IPS-18a (cell line): ENCODE measurements at regions not wholly inside any gene's neighbourhood (a gene's known extent, or its start where the extent isn't known, plus 50 kb on each side); places are given as distances from the start of the nearest gene placed in this dataset.

Experiments used
- H3K27ac ChIP-seq: one replicate; pipeline ENCODE4 v1.5.1; 2013; ENCODE audit warnings: low read length
- H3K27me3 ChIP-seq: one replicate; pipeline ENCODE4 v1.6.1; 2013; ENCODE audit warnings: mild to moderate bottlenecking, low read length; ENCODE audit not compliant: control insufficient read depth, insufficient read depth
- H3K36me3 ChIP-seq: one replicate; pipeline ENCODE4 v1.6.1; 2013; ENCODE audit warnings: low read depth, low read length; ENCODE audit not compliant: control insufficient read depth
- H3K4me1 ChIP-seq: one replicate; pipeline ENCODE4 v1.6.1; 2013; ENCODE audit warnings: low read depth, low read length; ENCODE audit not compliant: control insufficient read depth
- H3K4me3 ChIP-seq: one replicate; pipeline ENCODE4 v1.5.1; 2013; ENCODE audit warnings: low read length
- H3K9ac ChIP-seq: one replicate; pipeline ENCODE4 v1.6.1; 2013; ENCODE audit warnings: mild to moderate bottlenecking, low read length, moderate library complexity
- H3K9me3 ChIP-seq: one replicate; pipeline ENCODE4 v1.6.1; 2013; ENCODE audit warnings: low read depth, low read length; ENCODE audit not compliant: control insufficient read depth

DNA sequence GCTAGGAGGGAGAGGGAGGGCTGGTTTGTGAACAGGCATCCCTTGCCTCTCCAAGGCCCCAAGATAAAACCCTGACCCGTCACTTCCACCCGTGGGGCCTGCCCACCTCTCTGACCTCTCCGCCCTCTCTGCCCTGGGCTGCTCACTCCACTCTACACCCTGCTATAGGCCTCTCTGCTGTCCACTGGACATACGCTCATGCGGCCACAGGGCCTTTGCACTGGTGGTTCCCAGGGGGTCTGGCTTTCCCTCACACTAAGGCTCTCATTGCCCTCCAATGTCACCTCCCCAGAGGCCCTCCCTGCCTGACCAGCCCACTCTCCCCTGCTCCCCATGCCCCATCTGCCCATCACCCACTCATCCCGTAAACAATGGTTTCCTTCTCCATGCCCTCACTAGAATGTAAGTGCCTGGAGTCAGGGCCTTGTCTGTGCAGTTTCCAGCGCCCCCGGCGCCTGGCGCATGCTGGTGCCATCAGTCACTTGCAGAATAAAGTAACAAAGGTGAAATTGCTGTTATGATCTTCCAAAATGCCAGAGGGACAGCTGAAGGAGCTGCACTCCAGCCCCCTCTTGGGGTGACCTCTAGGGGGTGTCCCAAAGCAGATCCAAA, 73.6 kb downstream of the RFLNA start:
- no peaks in the 10 kb centered on the region for H3K9me3 ChIP-seq
- no peak overlapping the region for H3K9ac ChIP-seq
- H3K27me3 ChIP-seq: no peaks in the 10 kb centered on the region
- no peak overlapping the region for H3K4me3 ChIP-seq
- peaks cover 11% of the 10 kb centered on the region for H3K36me3 ChIP-seq
- H3K27ac ChIP-seq: no peak overlapping the region
- no peaks in the 10 kb centered on the region for H3K4me1 ChIP-seq

DNA sequence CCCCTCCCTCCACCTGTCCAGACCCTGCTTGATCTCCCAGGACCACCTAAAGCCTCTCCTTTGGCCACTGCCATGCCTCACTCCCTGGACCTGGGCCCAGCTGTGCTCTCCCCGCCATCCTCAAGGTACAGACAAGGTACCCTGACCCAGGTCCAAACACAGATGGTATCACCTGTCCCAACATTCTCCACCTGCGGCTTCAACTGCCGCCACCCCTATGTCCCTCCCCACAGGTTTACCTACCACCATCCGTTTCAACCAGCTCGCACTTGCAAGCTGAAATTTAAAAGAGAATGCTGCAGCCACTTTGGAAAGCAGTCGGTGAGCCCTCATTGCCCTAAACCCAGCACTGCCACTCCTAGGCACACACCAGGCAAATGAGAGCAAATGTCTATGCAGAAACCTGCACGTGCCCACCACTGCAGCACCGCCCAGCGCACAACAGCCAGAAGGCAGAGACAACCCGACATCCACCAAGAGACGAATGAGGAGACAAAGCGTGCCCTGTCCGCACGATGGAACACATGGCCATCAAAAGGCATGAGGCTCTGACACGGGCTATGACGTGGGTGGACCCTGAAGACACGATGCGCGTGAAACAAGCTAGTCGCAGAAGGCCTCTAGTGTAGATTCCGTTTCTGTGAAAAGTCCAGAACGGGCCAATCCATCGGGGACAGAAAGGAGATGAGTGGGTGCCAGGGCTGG, 71.0 kb downstream of the RFLNA start:
- Histone ChIP-seq H3K27ac (no peak overlapping the region), H3K9me3 (no peaks in the 10 kb centered on the region), H3K36me3 (peaks cover 4% of the 10 kb centered on the region), H3K27me3 (no peaks in the 10 kb centered on the region), H3K9ac (no peak overlapping the region), H3K4me3 (no peak overlapping the region), H3K4me1 (no peaks in the 10 kb centered on the region)
